GM19240 (cell line): ENCODE measurements at regions not wholly inside any gene's neighbourhood (a gene's known extent, or its start where the extent isn't known, plus 50 kb on each side); places are given as distances from the start of the nearest gene placed in this dataset.
"Not testable (repeated sequence)": the region's sequence is repeated elsewhere in the genome, so short reads cannot be mapped to it uniquely, and the experiment has no call there.

Source experiments
- DNase-seq: peaks from one replicate; pipeline ENCODE4 v3.0.0; 2011; ENCODE audit warnings: low spot score; ENCODE audit not compliant: insufficient read length

DNA sequence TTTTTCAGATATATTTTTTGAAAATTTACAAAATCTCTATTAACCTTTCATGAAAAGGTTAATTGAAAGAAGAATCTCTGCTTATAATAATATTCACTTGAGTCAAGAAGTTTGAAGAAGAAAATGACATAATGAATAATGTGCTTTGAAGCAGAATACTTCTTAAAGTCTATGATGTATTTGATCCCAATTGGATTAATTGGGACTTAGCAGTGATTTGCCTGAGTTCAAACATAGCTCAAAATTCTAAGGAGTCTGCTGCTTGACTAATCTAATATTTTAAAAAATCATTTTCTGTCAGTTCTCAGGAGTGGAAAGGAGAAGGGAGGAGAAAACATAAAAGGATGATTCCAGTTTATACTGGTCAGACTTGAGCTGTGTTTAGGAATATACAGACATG is 1150.4 kb upstream of the INTU start:
- no peak for DNase-seq

DNA sequence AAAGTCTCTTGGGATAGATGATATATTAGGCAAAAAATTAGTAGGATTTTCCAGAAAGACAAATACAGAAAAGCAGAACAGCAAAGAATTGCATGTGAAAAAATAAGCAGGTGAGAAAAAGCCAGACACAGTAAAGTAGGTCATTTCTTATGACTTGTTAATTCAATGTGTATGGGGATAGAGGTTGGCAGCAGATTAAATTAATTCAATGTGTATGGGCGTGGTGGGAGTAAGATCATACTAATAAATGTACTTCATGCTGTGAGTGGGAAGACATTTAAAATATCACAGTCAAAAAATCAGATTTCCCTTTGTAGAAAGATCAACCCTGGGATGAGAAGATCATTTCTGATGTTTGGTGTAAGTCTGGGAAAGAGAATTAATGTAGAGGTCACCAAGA is 1146.4 kb upstream of the INTU start:
- no peak for DNase-seq

DNA sequence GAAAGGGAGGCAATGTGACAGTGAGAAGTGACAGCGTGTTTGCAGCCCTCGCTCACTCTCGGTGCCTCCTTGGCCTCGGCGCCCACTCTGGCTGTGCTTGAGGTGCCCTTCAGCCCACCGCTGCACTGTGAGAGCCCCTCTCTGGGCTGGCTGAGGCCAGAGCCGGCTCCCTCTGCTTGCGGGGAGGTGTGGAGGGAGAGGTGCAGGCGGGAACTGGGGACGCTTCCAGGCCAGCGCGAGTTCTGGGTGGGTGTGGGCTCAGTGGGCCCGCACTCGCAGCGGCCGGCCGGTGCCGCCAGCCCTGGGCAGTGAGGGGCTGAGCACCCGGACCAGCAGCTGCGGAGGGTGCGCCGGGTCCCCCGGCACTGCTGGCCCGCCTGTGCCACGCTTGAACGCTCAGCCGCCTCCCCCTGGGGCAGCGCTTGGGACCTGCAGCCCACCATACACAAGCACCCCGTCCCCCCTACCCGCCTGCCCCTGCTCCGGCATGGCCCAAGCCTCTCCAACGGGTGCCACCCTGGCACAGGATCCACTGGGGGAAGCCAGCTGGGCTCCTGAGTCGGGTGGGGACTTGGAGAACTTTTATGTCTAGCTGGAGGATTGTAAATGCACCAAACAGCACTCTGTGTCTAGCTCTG is 1142.8 kb upstream of the INTU start:
- DNase-seq, result no peak

DNA sequence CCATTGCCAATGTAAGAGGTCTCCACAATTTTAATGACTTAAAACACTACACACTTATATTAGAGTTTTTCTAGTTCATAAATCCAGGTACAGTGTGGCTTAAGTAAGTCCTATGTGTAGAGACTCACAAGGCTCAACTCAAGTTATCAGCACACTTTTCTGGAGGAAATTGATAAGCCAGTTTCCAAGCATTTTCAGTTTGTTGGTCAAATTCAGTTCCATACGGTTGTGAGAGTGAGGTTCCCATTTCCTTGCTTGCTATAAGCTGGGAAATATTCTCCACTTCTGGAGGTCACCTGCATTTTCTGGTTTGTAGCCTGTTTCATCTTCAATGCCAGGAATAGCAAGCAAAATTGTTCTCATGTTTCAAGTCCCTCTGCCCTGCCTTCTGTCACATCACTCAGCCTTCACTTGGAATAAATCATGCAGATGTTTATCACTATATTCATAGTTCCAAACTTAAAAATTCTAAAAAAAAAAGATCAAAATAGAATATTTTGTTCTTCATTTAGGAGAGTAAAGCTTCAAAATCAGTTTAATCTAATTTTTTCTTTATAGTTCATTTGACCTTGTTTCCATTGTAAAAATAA is 1137.5 kb upstream of the INTU start:
- DNase-seq, result no peak

DNA sequence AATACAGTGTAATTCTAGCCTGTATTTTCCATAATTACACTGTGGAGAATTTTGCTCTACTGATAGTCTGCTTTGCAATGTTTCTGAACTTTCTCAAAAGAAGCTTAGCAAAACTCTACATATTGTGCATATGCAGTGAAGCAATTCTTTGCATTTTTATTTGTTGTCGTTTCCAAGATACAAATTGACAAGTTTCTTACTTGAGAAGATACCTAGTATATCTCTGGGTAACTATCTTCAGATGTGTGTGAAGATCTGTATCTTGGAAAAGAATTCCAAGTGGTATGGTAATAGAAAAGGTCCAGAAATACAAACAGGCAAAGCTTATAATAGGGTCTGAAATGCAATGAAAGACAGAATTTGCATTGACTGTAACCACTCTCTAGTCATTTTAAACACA is 1119.8 kb upstream of the INTU start:
- DNase-seq, result no peak

DNA sequence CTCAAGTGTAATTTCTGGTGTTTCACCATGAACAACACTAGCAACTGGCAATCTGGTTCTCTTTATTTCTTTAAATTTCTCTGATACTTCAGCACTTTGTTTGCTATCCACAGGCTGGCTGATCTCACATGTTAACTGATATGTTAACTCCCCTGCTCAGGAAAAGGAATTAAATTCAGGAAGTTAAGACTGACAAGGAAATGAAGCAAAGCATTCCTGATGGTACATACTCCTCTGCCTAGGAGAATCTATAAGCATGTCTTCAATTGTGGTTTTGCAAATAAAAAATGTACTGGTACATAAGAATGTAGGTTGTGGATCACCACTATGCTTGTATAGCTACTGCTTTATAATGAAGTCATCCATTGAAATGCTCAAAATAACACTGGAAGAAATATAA is 1119.2 kb upstream of the INTU start:
- no peak for DNase-seq

DNA sequence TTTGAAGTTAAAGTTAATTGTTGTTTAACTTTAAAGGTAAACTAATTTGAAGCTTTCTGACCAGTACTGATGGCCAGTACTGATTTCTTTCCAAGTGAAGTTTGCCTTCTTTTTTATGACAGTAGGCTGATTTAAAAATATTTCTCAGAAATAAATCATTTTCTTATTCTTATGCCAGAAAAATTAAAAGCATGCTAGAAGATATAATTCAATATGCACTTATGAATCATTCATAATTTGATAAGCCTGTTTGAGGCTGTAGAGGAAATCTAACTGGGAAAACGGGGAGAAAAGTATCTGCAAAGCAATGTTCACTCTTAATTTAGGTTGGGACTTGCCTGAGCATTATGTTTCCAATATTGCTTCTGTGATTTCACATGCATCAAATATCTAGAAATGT is 1112.0 kb upstream of the INTU start:
- DNase-seq, result no peak

DNA sequence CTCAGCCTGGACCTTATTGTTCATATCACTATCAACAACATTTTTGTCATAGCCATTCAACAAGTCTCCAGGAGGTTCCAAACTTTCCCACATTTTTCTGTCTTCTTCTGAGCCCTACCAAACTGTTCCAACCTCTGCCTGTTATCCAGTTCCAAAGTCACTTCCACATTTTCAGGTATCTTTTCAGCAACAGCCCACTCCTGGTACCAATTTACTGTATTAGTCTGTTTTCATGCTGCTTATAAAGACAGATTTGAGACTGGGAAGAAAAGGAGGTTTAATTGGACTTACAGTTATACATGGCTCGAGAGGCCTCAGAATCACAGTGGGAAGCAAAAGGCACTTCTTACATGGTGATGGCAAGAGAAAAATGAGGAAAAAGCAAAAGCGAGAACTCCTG is 1107.4 kb upstream of the INTU start:
- not testable (repeated sequence) for DNase-seq

DNA sequence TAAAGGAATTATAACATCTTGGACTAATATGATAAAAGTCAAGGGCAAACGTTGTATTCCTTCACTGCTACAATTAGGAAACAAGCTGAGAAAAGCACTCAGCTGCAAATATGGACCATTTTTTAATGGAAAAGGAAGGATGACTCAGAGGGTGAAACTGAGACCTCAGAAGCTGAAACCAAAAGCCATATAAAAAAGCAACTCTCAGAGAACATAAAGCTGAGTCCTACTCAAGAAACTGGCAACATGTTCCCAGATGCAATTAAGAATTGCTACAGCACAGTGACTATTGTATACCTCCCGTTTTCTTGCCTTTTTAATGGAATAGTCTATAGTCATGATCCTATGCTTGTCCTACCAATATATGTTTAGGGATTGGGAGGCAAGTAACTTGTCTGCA is 1106.4 kb upstream of the INTU start:
- no peak for DNase-seq

DNA sequence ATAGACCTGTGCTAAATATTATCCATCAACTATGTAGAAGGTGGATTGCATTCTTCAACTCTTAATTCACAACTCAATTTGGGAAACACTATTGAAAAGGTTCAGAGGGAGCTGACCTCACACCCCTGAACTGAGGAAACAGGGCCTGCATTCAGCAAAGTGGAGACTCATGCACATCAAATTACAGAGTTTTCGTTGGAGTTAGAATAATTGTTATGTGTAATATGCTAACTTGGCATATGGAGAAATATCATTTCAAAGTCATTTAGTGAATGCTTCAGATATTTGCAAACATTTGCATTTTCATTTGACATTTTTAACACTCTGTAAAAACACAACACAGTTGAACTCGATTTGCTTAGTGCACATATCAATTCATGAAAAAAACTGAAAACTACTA is 1102.8 kb upstream of the INTU start:
- DNase-seq, result no peak

DNA sequence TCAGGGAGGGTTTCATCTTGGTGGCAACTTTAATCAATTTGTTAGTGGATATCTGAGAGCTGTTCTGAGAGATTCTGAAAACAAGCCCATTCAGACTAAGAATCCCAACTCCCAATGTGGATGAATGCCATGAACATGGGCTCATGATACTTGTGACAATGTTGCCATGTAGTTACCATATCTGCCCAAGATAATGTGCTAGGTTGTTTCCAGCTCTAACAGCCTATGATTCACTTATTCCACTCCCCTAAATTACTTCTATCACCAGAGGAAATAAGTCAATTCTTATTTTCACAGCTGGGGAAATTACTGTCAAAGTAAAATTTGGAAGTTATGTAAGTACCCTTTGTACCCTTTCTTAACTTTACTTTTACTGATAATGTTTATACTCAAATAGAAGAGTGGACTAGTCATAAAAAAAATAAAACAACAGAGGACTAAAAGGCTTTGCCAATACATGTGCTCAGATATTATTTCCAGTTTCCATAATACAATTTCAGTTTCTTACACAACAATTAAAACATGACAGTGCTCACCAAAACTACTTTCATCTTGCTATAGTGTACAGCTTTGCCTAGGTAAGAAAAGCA is 1101.7 kb upstream of the INTU start:
- DNase-seq, result no peak

DNA sequence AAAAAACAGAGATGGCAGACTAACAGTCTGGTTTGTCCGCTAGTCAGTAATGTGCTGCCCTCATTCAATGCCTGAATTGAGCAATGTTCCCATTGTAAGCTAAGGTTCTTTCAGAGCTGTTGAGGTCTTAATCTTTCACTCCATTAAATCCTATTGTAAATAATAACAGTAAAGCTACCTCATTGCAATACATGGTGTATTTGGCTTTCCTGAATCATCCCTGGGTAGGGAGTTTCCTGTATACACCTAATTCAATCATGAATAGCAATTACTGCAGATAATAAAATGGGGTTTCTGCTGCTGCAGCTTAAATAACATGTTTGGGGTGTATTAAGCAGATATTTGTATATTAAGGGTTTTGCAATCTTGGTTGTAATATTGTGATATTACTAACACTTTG is 1100.2 kb upstream of the INTU start:
- no peak for DNase-seq

DNA sequence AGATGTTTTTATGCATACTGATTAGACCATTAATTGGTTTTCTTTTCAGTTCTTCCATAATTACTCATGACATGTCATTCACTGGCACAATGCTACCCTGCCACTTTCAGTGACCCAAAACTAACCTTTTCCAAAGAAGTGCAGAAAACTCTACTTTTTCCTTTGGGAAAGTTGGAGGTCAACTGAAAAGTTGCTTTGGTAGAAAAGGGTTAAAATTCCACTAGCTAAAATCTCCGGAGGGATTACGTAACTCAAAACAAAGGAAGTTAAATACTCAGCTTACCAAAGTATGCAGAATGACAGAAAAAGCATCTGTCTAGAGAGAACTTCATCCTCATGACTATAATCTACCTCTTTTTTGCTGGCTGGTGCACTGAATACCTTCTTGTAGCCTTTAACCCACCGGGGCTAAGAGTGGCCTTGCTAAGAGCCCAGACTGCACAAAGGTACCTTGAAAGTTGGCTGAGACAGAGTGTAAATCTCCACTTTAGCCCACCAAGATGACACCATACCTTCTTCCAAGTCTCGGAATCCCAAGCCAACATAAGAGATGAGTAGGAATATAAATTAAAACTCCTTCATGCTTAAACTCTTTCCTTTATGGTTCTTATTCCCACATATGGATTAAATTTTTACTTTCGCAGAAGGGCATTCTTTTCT is 1099.5 kb upstream of the INTU start:
- no peak for DNase-seq

DNA sequence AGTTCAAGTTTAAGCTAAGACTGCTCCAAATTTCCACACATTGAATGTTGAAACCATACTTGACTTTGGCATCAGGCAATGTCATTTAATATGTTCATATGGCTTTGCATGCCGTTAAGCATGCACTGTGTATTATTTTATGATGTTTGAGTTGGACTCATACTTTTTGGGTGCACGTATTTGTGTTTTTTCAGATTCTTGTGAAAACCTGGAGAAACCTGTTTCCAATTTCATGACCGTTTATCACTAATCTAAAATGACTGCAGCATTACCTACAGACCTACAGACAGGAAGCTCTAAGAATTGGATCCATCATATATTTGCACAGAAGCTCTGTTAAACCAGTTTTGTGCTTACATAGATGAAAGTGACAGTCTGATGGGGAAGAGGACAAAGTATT is 1093.0 kb upstream of the INTU start:
- no peak for DNase-seq

DNA sequence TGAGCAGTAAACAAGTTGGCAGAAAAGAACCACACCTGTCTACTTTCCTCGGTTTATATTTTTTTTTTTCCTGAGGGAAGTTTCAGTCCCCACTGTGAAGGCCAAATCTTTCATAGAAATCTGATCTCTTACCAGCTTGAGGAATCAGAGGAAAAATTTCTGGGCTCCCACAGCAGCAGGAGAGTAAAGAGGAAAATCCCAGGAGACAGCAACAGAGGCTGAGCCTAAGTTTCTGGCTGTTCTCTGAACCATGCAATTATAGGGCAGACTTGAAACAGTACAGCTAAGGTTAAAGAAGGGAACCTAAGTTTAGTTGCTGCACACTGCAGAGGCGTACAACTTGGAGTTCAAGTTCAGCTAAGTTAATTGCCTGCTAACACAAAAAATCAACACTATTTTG is 1090.9 kb upstream of the INTU start:
- no peak for DNase-seq

DNA sequence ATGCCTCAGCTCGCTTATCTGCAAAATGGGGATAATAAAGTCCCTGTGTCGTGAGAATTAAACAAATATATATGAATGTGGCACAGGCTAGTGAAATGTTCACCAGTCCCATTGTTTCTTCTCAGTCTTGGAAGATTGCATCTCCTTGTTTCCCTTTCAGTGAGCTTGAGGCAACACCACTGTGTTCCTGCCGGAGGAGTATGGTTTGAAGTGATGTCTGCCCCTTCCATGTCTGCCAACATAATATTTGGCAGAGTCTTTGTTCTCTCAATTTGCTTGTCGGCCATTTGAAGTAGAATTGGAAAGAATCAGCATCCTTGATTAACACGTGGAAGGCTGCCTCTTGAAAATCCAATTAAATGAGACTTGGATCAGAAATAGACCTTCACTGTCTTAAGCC is 1088.5 kb upstream of the INTU start:
- no peak for DNase-seq

DNA sequence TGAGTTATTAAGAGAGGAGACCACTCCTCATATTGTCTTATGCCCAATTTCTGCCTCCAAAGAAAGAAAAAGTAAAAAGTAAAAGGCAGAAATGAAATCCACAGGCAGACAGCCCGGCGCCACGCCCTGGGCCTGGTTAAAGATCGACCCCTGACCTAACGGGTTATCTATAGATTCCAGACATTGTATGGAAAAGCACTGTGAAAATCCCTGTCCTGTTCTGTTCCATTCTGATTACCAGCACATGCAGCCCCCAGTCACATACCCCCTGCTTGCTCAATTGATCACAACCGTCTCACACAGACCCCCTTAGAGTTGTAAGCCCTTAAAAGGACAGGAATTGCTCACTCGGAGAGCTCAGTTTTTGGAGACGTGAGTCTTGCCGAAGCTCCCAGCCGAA is 1086.6 kb upstream of the INTU start:
- DNase-seq, result not testable (repeated sequence)

DNA sequence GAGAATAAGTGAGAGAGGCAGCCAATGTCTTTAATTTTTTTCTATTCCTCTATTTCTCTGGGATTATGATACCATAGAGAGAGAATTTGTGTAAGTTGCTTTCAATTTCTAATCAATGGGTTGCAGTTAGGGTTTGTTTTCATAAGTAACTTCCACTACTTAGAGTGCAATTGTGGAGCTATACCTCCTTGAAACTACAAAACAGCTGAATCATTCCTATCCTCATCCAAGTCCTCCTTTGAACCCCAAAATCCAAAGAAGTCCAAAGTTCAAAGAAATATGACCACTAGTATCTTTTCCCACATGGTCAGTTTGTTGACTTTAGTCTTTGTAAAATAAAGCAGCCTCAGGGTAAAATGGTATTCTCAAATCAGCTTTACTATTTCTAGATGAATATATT is 1085.4 kb upstream of the INTU start:
- DNase-seq, result no peak

DNA sequence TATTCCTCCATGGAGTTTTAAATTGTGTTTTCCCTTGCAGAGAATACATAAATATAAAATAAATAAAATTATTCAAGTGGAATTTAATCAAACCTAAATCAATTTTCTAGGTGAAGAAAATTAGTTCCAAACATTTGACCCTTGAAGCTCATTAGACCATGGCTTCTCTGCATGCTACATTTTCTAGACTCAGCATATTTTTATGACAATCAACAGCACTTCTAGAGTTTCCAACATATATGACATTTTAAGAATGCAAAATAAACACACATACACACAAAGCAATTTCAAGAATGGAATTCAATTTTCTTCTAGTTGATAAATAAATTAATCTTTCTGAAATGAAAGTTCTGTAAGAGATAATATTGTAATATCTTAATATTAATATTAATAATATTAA is 1083.9 kb upstream of the INTU start:
- DNase-seq, result no peak

DNA sequence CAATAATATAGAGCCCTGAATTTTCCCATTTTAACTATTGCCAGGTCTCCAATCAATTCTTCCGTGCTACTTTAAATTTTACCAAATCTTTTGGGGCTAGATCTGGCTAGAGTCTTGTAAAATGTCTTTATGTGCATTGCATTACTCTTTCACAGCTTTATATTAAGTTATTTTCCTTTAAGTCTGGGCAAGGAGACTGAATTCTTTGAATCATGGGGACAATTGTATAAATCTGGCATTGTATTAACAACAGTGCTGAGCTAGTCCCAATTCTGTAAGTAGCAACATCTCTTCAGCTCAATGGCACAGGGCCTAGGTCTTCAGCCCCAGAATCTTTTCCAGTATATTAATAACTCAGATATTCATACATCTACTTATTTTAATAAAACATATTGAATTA is 1080.4 kb upstream of the INTU start:
- DNase-seq, result no peak

DNA sequence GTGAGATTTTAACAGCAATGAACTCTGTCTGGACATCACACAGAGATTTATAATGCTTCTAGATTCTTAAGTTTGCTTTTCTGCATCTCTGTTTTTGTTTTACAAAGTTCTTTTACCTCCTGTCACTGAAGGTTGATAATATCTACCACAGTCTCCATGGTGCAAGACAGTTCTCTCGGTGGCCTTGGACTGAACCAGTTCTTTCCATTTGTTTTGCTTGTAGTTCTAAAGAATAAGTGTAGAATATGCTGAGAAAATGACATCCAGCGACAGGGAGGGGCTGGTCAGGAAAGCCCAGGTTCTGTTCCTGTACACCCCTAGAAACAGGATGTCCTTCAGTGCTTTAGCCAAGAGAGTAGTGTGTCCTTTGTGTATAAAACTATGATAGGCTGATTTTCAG is 1079.5 kb upstream of the INTU start:
- DNase-seq, result no peak

DNA sequence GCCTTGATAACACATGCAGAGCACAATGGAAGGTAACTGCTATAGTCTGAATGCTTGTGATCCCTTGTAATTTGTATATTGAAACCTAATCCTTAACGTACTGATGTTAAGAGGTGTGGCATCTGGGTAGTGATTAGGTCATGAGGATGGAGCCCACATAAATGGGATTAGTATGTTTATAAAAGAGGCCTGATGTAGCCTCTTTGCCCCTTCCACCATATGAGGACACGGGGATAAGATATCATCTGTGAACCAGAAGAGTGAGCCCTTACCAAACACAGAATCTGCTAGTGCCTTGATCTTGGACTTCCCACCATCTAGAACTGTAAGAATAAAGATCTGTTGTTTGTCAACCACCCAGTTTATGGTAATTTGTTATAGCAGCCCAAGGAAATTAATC is 1074.2 kb upstream of the INTU start:
- DNase-seq, result no peak

DNA sequence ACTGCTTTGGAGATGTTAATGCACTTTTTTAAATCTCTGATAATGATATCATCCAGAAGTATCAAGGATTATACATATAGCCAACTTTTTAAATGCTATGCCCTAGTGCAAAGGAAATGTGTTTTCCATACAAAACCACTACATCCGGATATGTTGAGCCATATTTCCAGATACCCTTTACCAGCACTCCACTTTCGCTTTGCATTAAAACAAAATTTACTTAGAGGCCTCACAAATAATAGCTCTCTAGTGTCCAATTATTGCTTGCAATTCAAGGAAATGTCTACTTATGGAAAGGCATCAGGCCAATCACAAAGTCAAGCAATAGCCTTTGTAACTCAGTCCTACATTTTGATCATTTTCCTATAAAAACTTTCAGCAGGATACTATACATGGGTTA is 1072.8 kb upstream of the INTU start:
- no peak for DNase-seq
